Spleen (tissue), 7 donors: ENCODE measurements at regions not wholly inside any gene's neighbourhood (a gene's known extent, or its start where the extent isn't known, plus 50 kb on each side); places are given as distances from the start of the nearest gene placed in this dataset.

Source experiments
- CTCF ChIP-seq, 11 experiments: fragments of 200-600 bp in 7 of 11; fragments of 450-650 bp in 4 of 11; sonication (generic) in 4 of 11; IDR thresholded peaks in 8 of 11; conservative IDR thresholded peaks in 3 of 11; 1 replicate in 7 of 11; 2 replicates in 4 of 11; pipeline versions ENCODE4 v1.4.0 to v1.8.0; 2016 to 2021; ENCODE audit warnings: antibody characterized with exemption in 11 of 11, inconsistent platforms in 4 of 11, mild to moderate bottlenecking in 1 of 11
- POLR2A ChIP-seq, 3 donors: fragments of 450-650 bp; IDR thresholded peaks; one replicate each; pipeline ENCODE4 v1.5.1; 2017; ENCODE audit warnings: antibody characterized with exemption in 3 of 3, mild to moderate bottlenecking in 1 of 3
- POLR2AphosphoS5 ChIP-seq, 3 donors: sonication (generic); formaldehyde crosslinking; IDR thresholded peaks; one replicate each; pipeline ENCODE4 v1.5.1; 2017; ENCODE audit warnings: antibody characterized with exemption in 3 of 3
- donor health status: DM: no; HTN: no; CAD: no; lungs with moderate emphysema.
- donor health status: DM: no; HTN: no; CAD: no.
- donor health status: DM: no; HTN: no; CAD: no.

GRCh38 chr11:41613326-41613725 is 153.9 kb upstream of the LRRC4C start:
- TF ChIP-seq CTCF (IDR thresholded peaks at IDR 0.05 in 8 of 11, conservative IDR thresholded peaks at IDR 0.05 in 3 of 11) (no peak), POLR2A (IDR thresholded peaks at IDR 0.05) (no peak), POLR2AphosphoS5 (IDR thresholded peaks at IDR 0.05) (no peak)
